HT-29 (cell line): ENCODE measurements at regions not wholly inside any gene's neighbourhood (a gene's known extent, or its start where the extent isn't known, plus 50 kb on each side); places are given as distances from the start of the nearest gene placed in this dataset.
A peak's percentile ranks its signal among the peaks of the same experiment; 100 is the strongest.
"Not testable (repeated sequence)": the region's sequence is repeated elsewhere in the genome, so short reads cannot be mapped to it uniquely, and the experiment has no call there.

Source experiments
- DNase-seq: peaks from one replicate; pipeline ENCODE4 v3.0.0-alpha.2; 2015; ENCODE audit warnings: low spot score

DNA sequence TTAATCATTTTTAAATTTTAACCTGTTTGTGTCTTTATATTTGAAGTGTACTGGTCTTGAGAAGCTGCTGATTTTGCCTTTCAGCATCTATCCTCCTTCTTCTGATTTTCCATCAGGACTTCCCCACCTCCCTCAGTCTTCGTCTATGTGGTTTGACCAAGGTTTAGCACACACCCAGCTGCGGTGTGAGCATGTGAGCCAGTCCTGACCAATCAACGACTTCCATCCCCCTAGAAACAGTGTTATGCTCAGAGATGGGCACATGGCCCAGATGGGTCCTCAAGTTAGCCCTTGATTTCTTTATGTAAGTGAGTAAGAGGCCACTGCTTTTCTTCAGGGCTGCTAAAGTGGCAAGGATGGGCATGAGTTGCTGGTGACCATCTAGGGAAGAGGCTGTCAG, 190.8 kb downstream of the MATN1 start:
- DNase-seq: no peak

- no peak for DNase-seq
Measured at GRCh38 chr1:30527511-30528140, 195.8 kb downstream of the MATN1 start.

GRCh38 chr1:30526652-30527345, 196.6 kb downstream of the MATN1 start:
- DNase-seq: no peak

DNA sequence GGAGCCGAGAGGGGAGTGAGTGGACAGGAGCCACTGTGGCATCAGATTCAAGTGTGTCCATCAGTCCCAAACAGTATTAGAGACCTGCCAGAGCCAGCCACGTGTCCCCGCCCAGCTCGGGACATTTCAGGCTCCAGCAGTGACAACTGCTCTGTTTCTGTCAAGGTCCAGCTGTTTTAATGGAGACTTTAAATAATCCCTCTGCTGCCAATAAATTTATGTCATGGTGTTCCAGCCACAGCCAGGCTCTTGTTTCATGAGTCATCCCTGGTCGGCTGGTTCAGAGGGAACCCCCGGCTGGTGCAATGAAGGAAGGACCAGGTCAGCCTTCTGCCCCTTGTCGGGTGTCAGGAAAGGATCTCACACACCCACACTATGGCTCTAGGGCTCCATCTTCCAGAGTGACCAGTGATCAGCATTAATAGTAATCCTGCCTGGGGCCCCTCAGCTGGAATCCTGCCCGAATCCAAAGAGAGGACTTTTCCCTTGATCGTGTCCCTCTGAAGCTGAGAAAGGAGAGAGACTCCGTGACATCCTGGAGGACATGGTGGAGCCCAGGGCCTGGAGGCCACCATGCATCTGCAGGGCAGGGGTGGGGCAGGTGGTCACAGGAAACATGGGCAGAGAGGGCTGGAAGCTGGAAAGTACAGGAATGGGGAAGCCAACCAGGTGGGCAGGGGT, 197.3 kb downstream of the MATN1 start:
- peak; percentile 55 for DNase-seq

DNA sequence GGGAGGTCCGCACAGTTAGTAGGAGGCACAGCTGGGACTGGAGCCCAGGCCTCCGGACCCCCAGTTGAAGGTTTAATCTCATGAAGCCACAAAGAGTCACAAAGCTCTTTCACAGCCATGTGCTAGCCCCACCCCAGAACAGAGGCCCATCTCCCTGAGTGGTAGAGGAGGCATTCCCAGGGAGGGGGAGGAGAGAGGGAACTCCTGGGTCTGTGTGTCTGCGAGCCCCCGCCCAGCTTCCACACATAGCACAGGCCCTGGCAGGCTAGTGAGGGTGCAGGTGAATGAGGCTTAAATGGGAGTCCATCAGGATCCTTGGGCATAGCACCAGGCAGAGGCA, 197.8 kb downstream of the MATN1 start:
- no peak for DNase-seq

DNA sequence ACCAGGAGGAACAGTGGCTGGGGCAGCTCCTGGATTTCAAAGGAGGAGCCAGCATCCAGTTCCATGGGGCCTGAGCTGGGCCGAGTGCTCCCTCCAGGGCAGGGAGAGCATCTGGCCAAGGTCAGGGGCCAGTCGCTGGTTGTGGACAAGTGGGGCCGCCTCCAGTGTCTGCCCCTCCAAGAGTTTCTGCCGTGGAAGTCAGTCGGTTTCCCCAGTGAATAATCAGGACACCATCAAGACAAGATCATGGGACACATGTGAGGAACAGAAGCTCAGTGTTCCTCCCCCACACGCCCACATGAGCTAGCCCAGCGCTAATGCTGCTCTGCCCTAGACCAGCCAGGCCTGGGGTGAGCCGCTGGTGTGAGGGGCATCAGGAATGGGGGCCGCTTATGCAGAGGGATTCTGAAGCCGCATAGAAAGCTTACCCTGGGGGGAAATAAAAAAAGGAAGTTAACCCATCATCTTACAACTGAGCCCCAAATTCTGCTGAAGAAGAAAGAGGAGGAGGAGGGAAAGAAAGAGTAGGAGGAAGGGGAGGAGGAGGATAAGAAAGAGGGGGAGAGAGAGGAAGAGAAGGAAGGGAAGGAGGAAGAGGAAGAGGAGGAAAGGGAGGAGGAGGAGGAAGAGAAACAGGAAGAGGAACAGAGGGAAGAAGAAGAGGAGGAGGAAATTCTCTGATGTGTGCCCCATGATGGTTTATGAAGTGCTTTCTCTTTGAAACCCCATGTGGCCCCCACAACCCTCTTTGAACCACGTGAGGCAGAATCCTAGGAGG, 198.4 kb downstream of the MATN1 start:
- no peak for DNase-seq

DNA sequence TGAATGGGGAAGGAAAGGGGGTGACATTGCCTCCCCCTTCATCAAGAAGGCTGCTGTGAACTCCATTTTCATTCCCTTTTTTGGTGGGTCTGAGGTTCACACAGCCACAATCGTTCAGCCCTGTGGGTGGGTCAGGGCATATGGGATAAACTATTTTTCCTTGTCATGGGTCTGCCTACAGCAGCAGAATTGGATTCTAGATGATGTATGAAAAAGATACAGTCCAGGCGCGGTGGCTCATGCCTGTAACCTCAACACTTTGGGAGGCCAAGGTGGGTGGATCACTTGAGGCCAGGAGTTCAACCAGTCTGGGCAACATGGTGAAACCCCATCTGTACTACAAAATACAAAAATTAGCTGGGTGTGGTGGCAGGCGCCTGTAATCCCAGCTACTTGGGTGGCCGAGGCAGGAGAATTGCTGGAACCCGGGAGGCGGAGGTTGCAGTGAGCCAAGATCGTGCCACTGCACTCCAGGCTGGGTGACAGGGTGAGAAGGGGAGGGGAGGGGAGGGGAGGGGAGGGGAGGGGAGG, 199.3 kb downstream of the MATN1 start:
- DNase-seq: not testable (repeated sequence)

DNA sequence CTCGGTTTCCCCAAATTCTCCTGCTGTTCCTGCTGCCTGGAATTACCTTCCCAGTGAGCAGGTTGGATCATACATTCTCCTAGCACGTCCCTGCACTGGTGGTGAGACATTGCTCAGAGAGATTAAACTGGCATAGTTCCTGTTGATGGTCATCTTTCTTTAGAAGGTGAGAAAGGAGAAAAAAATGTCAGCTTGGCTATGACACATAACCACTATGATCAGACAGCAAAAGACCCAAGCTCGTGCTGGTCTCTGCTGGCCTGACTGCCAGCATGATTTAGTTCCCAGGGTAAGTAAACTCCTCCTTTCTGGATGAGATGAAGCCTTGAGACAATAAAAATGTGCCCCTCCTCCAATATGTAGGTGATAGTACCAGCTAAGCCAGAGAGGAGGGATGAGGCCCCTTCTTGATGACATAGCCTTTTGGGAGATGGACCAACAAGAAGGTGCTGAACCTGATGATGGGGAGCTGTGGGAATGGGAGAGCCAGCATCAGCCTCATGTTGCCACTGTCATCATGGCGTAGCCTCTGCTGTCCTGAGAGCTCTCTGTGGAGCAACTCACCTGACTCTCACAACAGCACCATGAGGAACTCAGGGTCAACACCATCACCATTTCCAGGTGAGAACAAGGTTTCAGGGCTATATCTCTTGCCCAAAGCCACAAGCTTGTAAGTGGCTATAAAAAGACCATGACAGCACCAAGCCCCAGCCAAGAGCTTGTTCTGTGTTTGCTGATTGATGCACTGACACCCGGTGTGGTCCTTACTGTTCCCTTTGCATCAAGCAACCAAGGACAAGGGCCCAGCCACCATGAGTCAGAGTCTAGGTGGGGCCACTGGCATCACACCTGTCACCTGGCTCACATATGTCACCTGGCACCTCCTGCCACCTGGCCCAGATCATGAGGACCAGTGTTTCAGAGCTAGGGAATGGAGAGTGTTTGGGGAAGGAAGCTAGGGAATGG, 200.0 kb downstream of the MATN1 start:
- DNase-seq: no peak

- DNase-seq: no peak
Measured at GRCh38 chr1:30522031-30523004, 201.1 kb downstream of the MATN1 start.

GRCh38 chr1:30521261-30521865, 202.0 kb downstream of the MATN1 start:
- no peak for DNase-seq

GRCh38 chr1:30520476-30520875, 202.9 kb downstream of the MATN1 start:
- no peak for DNase-seq

DNA sequence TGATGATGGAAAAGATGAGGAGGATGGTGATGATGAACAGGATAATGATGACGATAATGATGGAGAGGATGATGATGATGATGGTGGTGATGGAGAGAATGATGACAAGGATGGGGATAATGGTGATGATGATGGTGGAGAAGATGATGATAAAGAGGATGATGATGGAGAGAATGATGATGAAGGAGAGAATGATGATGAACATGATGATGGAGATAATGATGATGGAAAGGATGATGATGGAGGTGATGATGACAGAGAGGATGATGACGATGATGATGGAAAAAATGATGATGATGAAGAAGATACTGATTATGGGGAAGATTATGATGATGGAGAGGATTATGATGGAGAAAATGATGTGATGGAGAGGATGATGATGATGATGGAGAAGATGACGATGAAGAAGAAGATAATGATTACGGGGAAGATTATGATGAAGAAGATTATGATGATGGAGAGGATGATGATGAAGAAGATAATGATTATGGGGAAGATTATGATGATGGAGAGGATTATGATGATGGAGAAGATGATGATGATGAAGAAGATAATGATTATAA, 204.1 kb downstream of the MATN1 start:
- DNase-seq: no peak

DNA sequence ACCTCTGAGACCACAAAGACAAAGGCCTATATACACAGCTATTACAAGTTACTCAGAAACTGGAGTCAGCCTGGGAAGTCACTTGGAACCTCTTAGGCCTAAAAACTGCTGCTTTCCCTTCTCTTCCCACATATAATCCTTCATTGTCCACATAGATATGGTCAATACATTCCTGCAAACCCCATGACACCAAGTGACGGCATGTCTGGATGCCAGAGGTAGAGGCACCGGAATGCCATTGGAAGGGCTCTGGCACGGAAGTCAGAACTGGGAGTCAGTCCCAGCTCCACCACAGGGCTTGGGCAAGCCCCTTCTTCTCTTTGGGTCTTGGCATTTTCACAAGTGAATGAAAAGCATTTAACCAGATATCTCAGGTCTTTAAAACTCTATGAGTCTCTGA, 204.7 kb downstream of the MATN1 start:
- DNase-seq: no peak

GRCh38 chr1:30518186-30518585, 205.2 kb downstream of the MATN1 start:
- DNase-seq: no peak

DNA sequence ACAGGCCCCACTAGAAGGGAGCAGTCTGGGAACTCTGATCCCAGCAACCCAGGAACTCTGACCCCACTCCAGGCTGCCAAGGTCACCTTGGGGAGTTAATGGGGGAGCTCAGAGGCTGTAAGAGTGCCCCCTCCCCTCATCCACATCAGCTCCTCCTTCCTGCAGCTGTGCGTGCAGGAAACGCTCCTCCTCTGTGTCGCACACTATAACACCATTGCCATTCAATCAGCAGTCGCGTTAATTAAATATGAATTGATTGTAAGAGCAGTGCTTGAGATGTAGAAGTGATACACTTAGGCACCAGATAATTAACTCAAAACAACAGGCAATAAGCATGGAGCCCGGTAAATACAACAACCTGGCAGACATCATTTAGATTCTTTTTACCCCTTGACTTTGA, 205.7 kb downstream of the MATN1 start:
- DNase-seq: not testable (repeated sequence)

GRCh38 chr1:30517241-30517640, 206.1 kb downstream of the MATN1 start:
- DNase-seq: not testable (repeated sequence)

DNA sequence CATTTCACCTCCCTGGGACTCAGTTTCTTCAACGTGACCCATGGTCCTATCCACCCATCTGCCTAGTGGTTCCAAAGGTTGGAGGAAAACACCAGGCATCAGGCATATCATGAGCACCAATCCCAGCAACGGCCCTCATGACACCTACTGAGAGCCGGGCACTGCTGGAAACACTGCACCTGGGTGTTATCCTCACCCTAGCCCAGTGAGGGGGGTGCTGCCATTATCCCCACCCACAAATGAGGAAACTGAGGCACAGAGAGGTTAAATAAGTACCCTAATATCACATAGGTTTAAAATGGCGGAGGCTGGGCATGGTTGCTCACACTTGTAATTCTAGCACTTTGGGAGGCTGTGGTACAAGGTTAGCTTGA, 206.9 kb downstream of the MATN1 start:
- no peak for DNase-seq

- no peak for DNase-seq
Measured at GRCh38 chr1:30515755-30516484, 207.5 kb downstream of the MATN1 start.
